GM19395 (cell line): ENCODE measurements at regions not wholly inside any gene's neighbourhood (a gene's known extent, or its start where the extent isn't known, plus 50 kb on each side); places are given as distances from the start of the nearest gene placed in this dataset.

Source experiments
- ATAC-seq: cut with Tn5 transposase; IDR thresholded peaks from one replicate; pipeline ENCODE4 v1.9.1; 2021; ENCODE audit warnings: mild to moderate bottlenecking, moderate library complexity; ENCODE audit not compliant: unreplicated experiment

GRCh38 chr13:111632906-111633305 is 312.5 kb downstream of the TEX29 start:
- no peak for ATAC-seq

GRCh38 chr13:111633401-111633800 is 313.0 kb downstream of the TEX29 start:
- no peak for ATAC-seq

GRCh38 chr13:111634410-111634809 is 314.0 kb downstream of the TEX29 start:
- ATAC-seq = no peak

GRCh38 chr13:111636271-111636670 is 315.8 kb downstream of the TEX29 start:
- ATAC-seq = no peak

GRCh38 chr13:111636804-111637203 is 316.4 kb downstream of the TEX29 start:
- ATAC-seq = no peak

- no peak for ATAC-seq
Observed at GRCh38 chr13:111637365-111637764, 316.9 kb downstream of the TEX29 start.

- no peak for ATAC-seq
Observed at GRCh38 chr13:111638233-111638632, 317.8 kb downstream of the TEX29 start.

GRCh38 chr13:111639196-111639705 is 318.8 kb downstream of the TEX29 start:
- no peak for ATAC-seq

GRCh38 chr13:111640006-111640405 is 319.6 kb downstream of the TEX29 start:
- no peak for ATAC-seq

- ATAC-seq = no peak
Observed at GRCh38 chr13:111640476-111640875, 320.0 kb downstream of the TEX29 start.

GRCh38 chr13:111642156-111642767 is 321.8 kb downstream of the TEX29 start:
- no peak for ATAC-seq

- ATAC-seq = no peak
Observed at GRCh38 chr13:111644750-111645149, 324.3 kb downstream of the TEX29 start.

GRCh38 chr13:111645198-111645597 is 324.8 kb downstream of the TEX29 start:
- ATAC-seq = no peak

GRCh38 chr13:111645598-111646455 is 325.4 kb downstream of the TEX29 start:
- ATAC-seq = no peak

GRCh38 chr13:111646456-111646855 is 326.0 kb downstream of the TEX29 start:
- ATAC-seq = no peak

GRCh38 chr13:111648885-111649284 is 328.4 kb downstream of the TEX29 start:
- no peak for ATAC-seq

GRCh38 chr13:111650626-111651025 is 330.2 kb downstream of the TEX29 start:
- ATAC-seq = no peak

- no peak for ATAC-seq
Observed at GRCh38 chr13:111652676-111653075, 332.2 kb downstream of the TEX29 start.

- ATAC-seq = no peak
Observed at GRCh38 chr13:111654531-111654930, 334.1 kb downstream of the TEX29 start.

GRCh38 chr13:111656439-111656838 is 336.0 kb downstream of the TEX29 start:
- ATAC-seq = no peak

GRCh38 chr13:111657013-111657412 is 336.6 kb downstream of the TEX29 start:
- no peak for ATAC-seq
